HFF-Myc (cell line): ENCODE measurements at regions not wholly inside any gene's neighbourhood (a gene's known extent, or its start where the extent isn't known, plus 50 kb on each side); places are given as distances from the start of the nearest gene placed in this dataset.

Experiments used
- DNase-seq: peaks from one replicate; pipeline ENCODE4 v3.0.0-alpha.2; 2011; ENCODE audit warnings: low read depth; ENCODE audit errors: extremely low read depth
- H3K4me3 ChIP-seq: replicated peaks from 2 replicates; pipeline ENCODE4 v1.5.1; 2011; ENCODE audit warnings: low read depth, mild to moderate bottlenecking, control low read depth, low read length
- TF ChIP-seq, protein P1 (sequence below): IDR thresholded peaks from 2 replicates; pipeline ENCODE4 v1.5.1; 2012; ENCODE audit warnings: mild to moderate bottlenecking, low read depth, low read length, control low read depth; ENCODE audit errors: missing control alignments

- TF ChIP-seq, protein P1, sequence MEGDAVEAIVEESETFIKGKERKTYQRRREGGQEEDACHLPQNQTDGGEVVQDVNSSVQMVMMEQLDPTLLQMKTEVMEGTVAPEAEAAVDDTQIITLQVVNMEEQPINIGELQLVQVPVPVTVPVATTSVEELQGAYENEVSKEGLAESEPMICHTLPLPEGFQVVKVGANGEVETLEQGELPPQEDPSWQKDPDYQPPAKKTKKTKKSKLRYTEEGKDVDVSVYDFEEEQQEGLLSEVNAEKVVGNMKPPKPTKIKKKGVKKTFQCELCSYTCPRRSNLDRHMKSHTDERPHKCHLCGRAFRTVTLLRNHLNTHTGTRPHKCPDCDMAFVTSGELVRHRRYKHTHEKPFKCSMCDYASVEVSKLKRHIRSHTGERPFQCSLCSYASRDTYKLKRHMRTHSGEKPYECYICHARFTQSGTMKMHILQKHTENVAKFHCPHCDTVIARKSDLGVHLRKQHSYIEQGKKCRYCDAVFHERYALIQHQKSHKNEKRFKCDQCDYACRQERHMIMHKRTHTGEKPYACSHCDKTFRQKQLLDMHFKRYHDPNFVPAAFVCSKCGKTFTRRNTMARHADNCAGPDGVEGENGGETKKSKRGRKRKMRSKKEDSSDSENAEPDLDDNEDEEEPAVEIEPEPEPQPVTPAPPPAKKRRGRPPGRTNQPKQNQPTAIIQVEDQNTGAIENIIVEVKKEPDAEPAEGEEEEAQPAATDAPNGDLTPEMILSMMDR = no peak
- no peak for DNase-seq
- H3K4me3 ChIP-seq = no peak overlapping the region
These were observed 1415.6 kb upstream of the ATXN8OS start for GRCh38 chr13:68692049-68692448.

DNA sequence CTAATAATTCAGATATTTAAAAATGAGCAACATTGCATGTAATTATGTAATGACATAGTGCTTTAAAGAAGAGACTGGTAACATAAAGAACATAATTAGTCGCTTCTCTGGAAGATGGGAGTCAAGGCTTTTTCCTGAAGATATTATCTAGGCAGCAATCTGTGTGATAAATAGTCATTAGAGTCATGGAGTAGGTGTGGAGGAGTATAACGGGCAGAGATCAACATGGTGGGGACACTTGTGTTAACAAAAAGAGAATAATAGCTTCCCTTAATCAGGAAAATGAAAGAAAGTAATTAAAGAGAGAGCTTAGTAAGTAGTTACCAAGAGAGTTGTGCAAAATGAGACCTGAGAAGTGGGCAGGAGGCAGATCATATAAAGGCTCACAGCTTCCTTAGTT, 1417.1 kb upstream of the ATXN8OS start:
- no peak overlapping the region for H3K4me3 ChIP-seq

DNA sequence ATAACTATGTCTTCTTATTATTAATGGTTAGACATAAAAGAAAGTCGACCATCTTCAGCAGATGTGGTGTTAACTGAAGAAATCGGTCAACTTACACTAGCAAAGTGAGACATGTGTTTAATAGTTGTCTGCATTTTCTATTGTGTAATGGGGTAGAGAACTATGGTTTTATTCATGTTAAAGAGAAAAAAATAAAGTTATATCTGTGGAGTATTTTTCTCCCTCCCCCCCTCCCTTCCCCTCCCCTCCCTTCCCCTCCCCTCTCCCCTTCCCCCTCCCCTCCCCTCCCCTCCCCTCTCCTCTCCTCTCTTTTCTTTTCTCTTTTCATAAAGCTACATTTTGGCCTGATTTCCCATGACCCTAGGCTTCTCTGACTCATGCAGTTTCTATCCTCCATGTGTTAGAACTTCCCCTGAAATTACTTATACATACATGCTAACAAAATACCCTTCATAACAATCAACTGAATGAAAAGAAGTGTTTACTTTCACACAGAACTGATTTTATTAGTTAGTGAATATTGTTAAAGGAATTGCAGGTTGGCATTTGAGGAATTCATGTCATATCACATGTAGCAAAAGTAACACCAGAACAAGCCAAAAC, 1431.0 kb upstream of the ATXN8OS start:
- H3K4me3 ChIP-seq = no peak overlapping the region
- TF ChIP-seq, protein P1 = no peak
- no peak for DNase-seq

More for the DNA sequence above, 1417.1 kb upstream of the ATXN8OS start:
- no peak for DNase-seq
- TF ChIP-seq, protein P1 = no peak

- TF ChIP-seq, protein P1 = no peak
- no peak for DNase-seq
These were observed 1432.4 kb upstream of the ATXN8OS start for GRCh38 chr13:68675209-68675608.

GRCh38 chr13:68667863-68668262, 1437.7 kb upstream of the PCDH9 start:
- DNase-seq = no peak
- H3K4me3 ChIP-seq = no peak overlapping the region
- TF ChIP-seq, protein P1 = no peak

More at GRCh38 chr13:68675209-68675608, 1432.4 kb upstream of the ATXN8OS start:
- no peak overlapping the region for H3K4me3 ChIP-seq

- H3K4me3 ChIP-seq = no peak overlapping the region
- no peak for DNase-seq
- TF ChIP-seq, protein P1 = no peak
These were observed 1436.8 kb upstream of the PCDH9 start for GRCh38 chr13:68666774-68667397.

DNA sequence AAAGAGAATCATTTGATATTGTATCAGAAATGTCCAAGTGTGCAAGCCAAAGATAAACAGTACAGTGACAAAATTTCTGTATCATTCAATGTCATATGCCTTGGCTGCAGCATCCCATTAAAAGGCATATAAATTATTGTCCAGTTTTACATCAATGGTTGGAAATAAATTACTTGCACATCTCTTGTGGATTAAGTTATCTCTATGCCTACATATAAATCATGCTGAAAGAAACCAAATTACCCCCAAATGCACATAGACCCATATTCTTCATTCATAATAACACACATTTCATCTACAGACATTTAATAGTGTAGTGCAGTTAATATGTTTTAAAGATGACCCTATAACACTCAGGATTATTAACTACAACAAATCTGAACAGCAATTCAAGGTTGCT, 1415.7 kb upstream of the PCDH9 start:
- TF ChIP-seq, protein P1 = no peak
- no peak for DNase-seq
- no peak overlapping the region for H3K4me3 ChIP-seq
